ENCODE measurements at regions not wholly inside any gene's neighbourhood (a gene's known extent, or its start where the extent isn't known, plus 50 kb on each side); places are given as distances from the start of the nearest gene placed in this dataset.

- no peak for DNase-seq
- H3K27me3 ChIP-seq (replicated peaks; ENCODE audit: insufficient read depth, low read length), result no peaks in the 10 kb centered on the region
- no peak overlapping the region for H2AFZ ChIP-seq (ENCODE audit: low read length)
- no peaks in the 10 kb centered on the region for H3K9me2 ChIP-seq (replicated peaks; ENCODE audit: insufficient read depth, low read length)
- no peak overlapping the region for H3K4me2 ChIP-seq (ENCODE audit: low read depth, low read length)
- H4K20me1 ChIP-seq (ENCODE audit: insufficient read depth, low read length), result no peaks in the 10 kb centered on the region
- H3F3A ChIP-seq (ENCODE audit: insufficient read depth, low read length), result no peaks in the 10 kb centered on the region
- H3K9ac ChIP-seq (ENCODE audit: low read length), result no peak overlapping the region
- H3K36me3 ChIP-seq (replicated peaks; ENCODE audit: insufficient read depth, low read length), result no peaks in the 10 kb centered on the region
- H3K79me2 ChIP-seq (ENCODE audit: low read length), result no peaks in the 10 kb centered on the region
- H3K4me1 ChIP-seq (ENCODE audit: low read length), result peaks cover 4% of the 10 kb centered on the region; the same call in 1 of the 2 replicates
- H3K9me3 ChIP-seq (replicated peaks; ENCODE audit: insufficient read depth, low read length), result no peaks in the 10 kb centered on the region
- no peak overlapping the region for H3K4me3 ChIP-seq (ENCODE audit: low read length)
- no peak overlapping the region for H3K27ac ChIP-seq (ENCODE audit: low read length)
- TF ChIP-seq CTCF (IDR thresholded peaks at IDR 0.05; ENCODE audit: low read length) (no peak), EZH2 (optimal IDR thresholded peaks at IDR 0.05; ENCODE audit: low read depth, low read length) (no peak), EZH2phosphoT487 (IDR thresholded peaks at IDR 0.05; ENCODE audit: low read length) (no peak)
These were observed 1101.0 kb upstream of the SEMA6A start for GRCh38 chr5:117675646-117676045.

GRCh38 chr5:117671551-117671950 lies 1096.9 kb upstream of the SEMA6A start:
- Histone ChIP-seq H3K36me3 (replicated peaks; ENCODE audit: insufficient read depth, low read length) (no peaks in the 10 kb centered on the region), H4K20me1 (ENCODE audit: insufficient read depth, low read length) (no peaks in the 10 kb centered on the region), H3K9ac (ENCODE audit: low read length) (no peak overlapping the region), H3K4me1 (ENCODE audit: low read length) (no peaks in the 10 kb centered on the region), H3K27me3 (replicated peaks; ENCODE audit: insufficient read depth, low read length) (no peaks in the 10 kb centered on the region), H3K4me3 (ENCODE audit: low read length) (no peak overlapping the region), H3K4me2 (ENCODE audit: low read depth, low read length) (no peak overlapping the region), H3K9me2 (replicated peaks; ENCODE audit: insufficient read depth, low read length) (no peaks in the 10 kb centered on the region), H3K27ac (ENCODE audit: low read length) (no peak overlapping the region), H3K9me3 (replicated peaks; ENCODE audit: insufficient read depth, low read length) (no peaks in the 10 kb centered on the region), H2AFZ (ENCODE audit: low read length) (no peak overlapping the region), H3F3A (ENCODE audit: insufficient read depth, low read length) (no peaks in the 10 kb centered on the region), H3K79me2 (ENCODE audit: low read length) (no peaks in the 10 kb centered on the region)
- DNase-seq, result no peak
- TF ChIP-seq EZH2phosphoT487 (IDR thresholded peaks at IDR 0.05; ENCODE audit: low read length), result no peak
- TF ChIP-seq CTCF (IDR thresholded peaks at IDR 0.05; ENCODE audit: low read length), result no peak
- no peak for TF ChIP-seq EZH2 (optimal IDR thresholded peaks at IDR 0.05; ENCODE audit: low read depth, low read length)

GRCh38 chr5:117667105-117667504 lies 1092.5 kb upstream of the SEMA6A start:
- Histone ChIP-seq H4K20me1 (ENCODE audit: insufficient read depth, low read length) (no peaks in the 10 kb centered on the region), H3K4me3 (ENCODE audit: low read length) (no peak overlapping the region), H3F3A (ENCODE audit: insufficient read depth, low read length) (no peaks in the 10 kb centered on the region), H3K9ac (ENCODE audit: low read length) (no peak overlapping the region), H3K9me2 (replicated peaks; ENCODE audit: insufficient read depth, low read length) (no peaks in the 10 kb centered on the region), H3K79me2 (ENCODE audit: low read length) (no peaks in the 10 kb centered on the region), H3K4me1 (ENCODE audit: low read length) (no peaks in the 10 kb centered on the region), H3K4me2 (ENCODE audit: low read depth, low read length) (no peak overlapping the region), H3K27me3 (replicated peaks; ENCODE audit: insufficient read depth, low read length) (no peaks in the 10 kb centered on the region), H3K36me3 (replicated peaks; ENCODE audit: insufficient read depth, low read length) (no peaks in the 10 kb centered on the region), H3K27ac (ENCODE audit: low read length) (no peak overlapping the region), H3K9me3 (replicated peaks; ENCODE audit: insufficient read depth, low read length) (no peaks in the 10 kb centered on the region), H2AFZ (ENCODE audit: low read length) (no peak overlapping the region)
- no peak for DNase-seq
- TF ChIP-seq EZH2phosphoT487 (IDR thresholded peaks at IDR 0.05; ENCODE audit: low read length), result no peak
- no peak for TF ChIP-seq CTCF (IDR thresholded peaks at IDR 0.05; ENCODE audit: low read length)
- no peak for TF ChIP-seq EZH2 (optimal IDR thresholded peaks at IDR 0.05; ENCODE audit: low read depth, low read length)
